OCI-LY7 (cell line): ENCODE measurements at regions not wholly inside any gene's neighbourhood (a gene's known extent, or its start where the extent isn't known, plus 50 kb on each side); places are given as distances from the start of the nearest gene placed in this dataset.

ENCODE experiments used
- CTCF ChIP-seq: fragments of 200-600 bp; sonication (generic); conservative IDR thresholded peaks from 2 replicates; pipeline ENCODE4 v1.5.1; 2014; ENCODE audit warnings: mild to moderate bottlenecking, antibody characterized with exemption, low read length, moderate library complexity, mixed read lengths
- EZH2phosphoT487 ChIP-seq: fragments of 200-600 bp; sonication (generic); IDR thresholded peaks from 2 replicates; pipeline ENCODE4 v1.6.1; 2018; ENCODE audit warnings: low read depth, borderline replicate concordance, mild to moderate bottlenecking, mixed run types, antibody characterized with exemption, low read length, moderate library complexity, mixed read lengths

GRCh38 chr6:84466511-84466910, 239.1 kb upstream of the CEP162 start:
- TF ChIP-seq EZH2phosphoT487 (no peak), CTCF (no peak)
